ENCODE measurements at regions not wholly inside any gene's neighbourhood (a gene's known extent, or its start where the extent isn't known, plus 50 kb on each side); places are given as distances from the start of the nearest gene placed in this dataset.

GRCh38 chr18:73719611-73720010 lies 428.0 kb downstream of the FBXO15 start:
- no peak for DNase-seq

- DNase-seq = no peak
Observed at GRCh38 chr18:73717570-73717969, 430.1 kb downstream of the FBXO15 start.

- DNase-seq = no peak
Observed at GRCh38 chr18:73715210-73715670, 432.4 kb downstream of the FBXO15 start.

GRCh38 chr18:73714466-73714865 lies 433.2 kb downstream of the FBXO15 start:
- DNase-seq = no peak

- DNase-seq = no peak
Observed at GRCh38 chr18:73711256-73711655, 436.4 kb downstream of the FBXO15 start.

GRCh38 chr18:73708591-73708990 lies 439.0 kb downstream of the FBXO15 start:
- DNase-seq = no peak

GRCh38 chr18:73707035-73707434 lies 440.6 kb downstream of the FBXO15 start:
- DNase-seq = no peak

GRCh38 chr18:73697353-73697752 lies 450.3 kb downstream of the FBXO15 start:
- DNase-seq = no peak

GRCh38 chr18:73696698-73697097 lies 450.9 kb downstream of the FBXO15 start:
- DNase-seq = no peak

GRCh38 chr18:73696171-73696570 lies 451.5 kb downstream of the FBXO15 start:
- DNase-seq = no peak

GRCh38 chr18:73693091-73693490 lies 454.5 kb downstream of the FBXO15 start:
- no peak for DNase-seq

- DNase-seq = no peak
Observed at GRCh38 chr18:73691624-73692023, 456.0 kb downstream of the FBXO15 start.

GRCh38 chr18:73691118-73691517 lies 456.5 kb downstream of the FBXO15 start:
- DNase-seq = no peak

GRCh38 chr18:73690222-73690621 lies 457.4 kb downstream of the FBXO15 start:
- no peak for DNase-seq

- DNase-seq = no peak
Observed at GRCh38 chr18:73688851-73689711, 458.6 kb downstream of the FBXO15 start.

- DNase-seq = no peak
Observed at GRCh38 chr18:73688161-73688560, 459.5 kb downstream of the FBXO15 start.

GRCh38 chr18:73684647-73685046 lies 463.0 kb downstream of the FBXO15 start:
- no peak for DNase-seq

GRCh38 chr18:73683409-73684238 lies 464.0 kb downstream of the FBXO15 start:
- no peak for DNase-seq

GRCh38 chr18:73681912-73682311 lies 465.7 kb downstream of the FBXO15 start:
- DNase-seq = no peak

- DNase-seq = no peak
Observed at GRCh38 chr18:73681398-73681797, 466.2 kb downstream of the FBXO15 start.

GRCh38 chr18:73679941-73680712 lies 467.5 kb downstream of the FBXO15 start:
- DNase-seq = no peak

GRCh38 chr18:73677450-73677849 lies 470.2 kb downstream of the FBXO15 start:
- no peak for DNase-seq
